Activated CD8-positive, alpha-beta memory T cell treated with anti-CD3 and anti-CD28 coated beads for 48 hours (primary cell): ENCODE measurements at regions not wholly inside any gene's neighbourhood (a gene's known extent, or its start where the extent isn't known, plus 50 kb on each side); places are given as distances from the start of the nearest gene placed in this dataset.

ENCODE experiments used
- DNase-seq, 3 experiments: peaks; one replicate each; pipeline ENCODE4 v3.0.0-alpha.2; 2020; ENCODE audit warnings: low read depth in 2 of 3, low spot score in 2 of 3

GRCh38 chr3:103600844-103601243 lies 1166.0 kb downstream of the ZPLD1 start:
- no peak for DNase-seq

- DNase-seq, result no peak
Measured at GRCh38 chr3:103601666-103602065, 1166.9 kb downstream of the ZPLD1 start.

GRCh38 chr3:103609472-103609871 lies 1174.7 kb downstream of the ZPLD1 start:
- no peak for DNase-seq

DNA sequence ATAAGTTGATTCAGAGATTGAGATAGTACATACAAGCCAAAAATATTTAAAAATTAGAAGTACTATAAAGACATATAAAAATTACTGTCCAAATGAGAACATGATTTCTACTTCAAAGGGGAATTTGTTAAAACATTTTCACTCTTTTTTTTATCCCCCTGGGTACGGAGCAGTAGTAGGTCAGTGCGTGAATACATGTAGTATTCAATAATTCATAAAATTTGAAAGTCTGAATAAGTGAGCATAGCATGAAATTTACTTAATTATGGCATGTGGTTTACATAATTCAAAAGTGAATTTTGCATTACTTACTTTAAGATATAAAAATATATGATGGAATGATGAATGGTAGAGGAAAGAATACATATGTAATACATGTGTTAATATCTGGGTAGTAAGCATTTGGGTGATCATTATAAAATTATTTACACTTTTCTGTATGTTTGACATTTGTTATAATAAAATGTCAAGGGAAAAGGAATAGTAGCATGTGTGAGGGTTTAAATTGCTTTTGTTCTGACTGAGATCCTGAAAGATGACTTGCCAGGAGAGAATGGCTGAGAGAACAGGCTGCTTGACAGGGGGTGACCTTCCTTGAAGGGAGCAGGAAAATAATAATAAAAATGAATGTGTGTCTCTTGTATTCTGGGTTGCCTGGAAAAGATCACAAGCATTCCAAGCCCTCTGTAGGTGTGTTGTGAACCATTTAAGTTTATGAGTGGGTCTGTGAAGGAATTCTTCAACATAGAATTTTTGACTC lies 1178.8 kb downstream of the ZPLD1 start:
- DNase-seq, result no peak

GRCh38 chr3:103614719-103615118 lies 1179.9 kb downstream of the ZPLD1 start:
- DNase-seq, result no peak

DNA sequence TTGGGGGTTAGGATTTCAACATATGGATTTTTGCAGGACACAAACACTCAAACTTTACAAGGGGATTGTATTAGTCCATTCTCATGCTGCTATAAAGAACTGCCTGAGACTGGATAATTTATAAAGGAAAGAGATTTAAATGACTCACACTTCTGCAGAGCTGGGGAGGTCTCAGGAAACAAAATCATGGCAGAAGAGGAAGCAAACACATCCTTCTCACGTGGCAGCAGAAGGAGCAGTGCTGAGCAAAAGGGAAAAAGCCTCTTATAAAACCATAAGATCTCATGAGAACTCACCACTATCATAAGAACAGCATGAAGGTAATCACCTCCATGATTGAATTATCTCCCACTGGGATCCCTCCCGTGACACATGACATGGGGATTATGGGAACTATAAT lies 1183.1 kb downstream of the ZPLD1 start:
- DNase-seq, result no peak

DNA sequence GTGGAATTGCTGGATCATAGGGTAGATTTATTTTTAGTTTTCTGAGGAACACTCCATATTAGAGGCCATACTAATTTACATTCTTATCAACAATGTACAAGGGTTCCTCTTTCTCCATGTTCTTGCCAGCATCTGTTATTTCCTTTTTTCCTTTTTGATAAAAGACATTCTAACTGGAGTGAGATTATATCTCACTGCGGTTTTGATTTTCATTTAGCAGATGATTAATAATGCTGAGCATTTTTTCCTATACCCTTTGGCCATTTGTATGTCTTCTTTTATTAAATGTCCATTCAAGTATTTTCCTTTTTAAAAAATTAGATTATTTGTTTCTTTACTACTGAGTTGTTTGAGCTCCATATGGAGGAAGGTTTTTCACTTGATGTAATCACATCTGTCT lies 1189.5 kb downstream of the ZPLD1 start:
- DNase-seq, result no peak

- no peak for DNase-seq
Measured at GRCh38 chr3:103629391-103629790, 1194.6 kb downstream of the ZPLD1 start.

DNA sequence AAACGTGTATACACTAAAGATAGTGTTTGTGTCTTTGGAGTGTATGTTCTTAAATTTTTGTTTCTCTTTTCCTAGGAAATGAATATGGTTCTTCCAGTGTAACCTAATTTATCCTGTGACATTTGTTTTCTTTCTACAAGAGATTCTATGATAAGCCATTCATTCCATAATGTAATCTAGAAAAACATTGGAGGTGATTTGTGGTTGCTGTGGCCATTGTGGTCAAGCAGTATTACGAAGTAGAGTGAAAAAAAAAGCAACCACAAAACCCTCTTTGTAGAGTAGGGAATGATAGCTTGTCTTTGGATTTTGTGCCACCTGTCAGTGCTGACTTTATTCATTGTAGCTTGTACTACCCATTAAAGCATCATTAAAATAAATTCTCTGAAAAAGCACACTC lies 1209.6 kb downstream of the ZPLD1 start:
- DNase-seq, result no peak

- no peak for DNase-seq
Measured at GRCh38 chr3:103653996-103654395, 1219.2 kb downstream of the ZPLD1 start.

DNA sequence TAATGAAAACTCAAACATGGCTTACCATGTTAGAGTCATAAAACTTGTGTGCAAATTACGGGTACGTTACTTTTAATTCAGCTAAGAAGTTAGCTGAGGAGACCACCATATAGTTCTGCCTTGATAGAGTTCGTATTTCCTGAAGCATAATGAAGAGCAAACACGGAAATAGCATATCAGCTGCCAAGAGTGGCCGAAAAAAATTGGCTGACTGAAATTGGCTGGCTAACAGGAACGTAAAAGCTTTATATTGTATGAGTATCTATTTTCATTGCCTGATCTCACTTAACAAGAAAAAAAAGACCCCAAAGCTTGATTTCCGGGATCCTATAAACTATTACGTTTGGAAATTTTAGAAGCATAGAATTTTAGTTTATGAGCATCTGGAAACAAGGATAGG lies 1222.9 kb downstream of the ZPLD1 start:
- DNase-seq, result no peak

DNA sequence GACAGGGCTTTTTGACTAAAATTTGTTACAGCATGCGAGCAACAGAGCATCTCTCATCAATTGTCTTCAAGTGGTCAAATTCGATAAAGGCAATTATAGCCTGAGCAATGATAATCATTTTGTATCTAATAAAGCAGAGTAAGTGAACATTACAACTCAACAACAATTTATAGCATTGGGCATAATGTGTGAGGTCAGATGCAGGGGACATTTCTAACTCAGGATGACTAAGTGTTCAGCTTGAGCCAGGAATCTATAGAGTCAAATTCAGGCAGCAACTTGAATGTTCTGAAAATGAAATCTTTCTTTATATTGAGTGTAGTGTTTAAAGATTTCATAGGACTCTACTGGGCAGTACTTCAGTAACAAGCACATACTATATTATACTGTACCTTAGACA lies 1226.0 kb downstream of the ZPLD1 start:
- DNase-seq, result no peak

DNA sequence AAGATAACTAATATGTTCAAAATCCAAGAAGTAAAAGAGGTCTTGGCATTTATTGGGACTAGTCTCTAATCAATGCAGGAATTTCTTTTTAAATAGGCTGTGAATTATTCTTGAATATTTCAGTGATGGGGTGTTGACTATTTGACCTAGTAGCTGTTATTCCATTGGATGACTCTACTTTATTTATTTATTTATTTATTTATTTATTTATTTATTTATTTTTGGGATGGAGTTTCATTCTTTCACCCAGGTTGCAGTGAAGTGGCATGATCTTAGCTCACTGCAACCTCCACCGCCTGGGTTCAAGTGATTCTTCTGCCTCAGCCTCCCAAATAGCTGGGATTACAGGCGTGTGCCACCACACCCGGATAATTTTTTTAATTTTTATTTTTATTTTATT lies 1227.8 kb downstream of the ZPLD1 start:
- DNase-seq, result no peak

GRCh38 chr3:103672346-103672745 lies 1237.5 kb downstream of the ZPLD1 start:
- no peak for DNase-seq

DNA sequence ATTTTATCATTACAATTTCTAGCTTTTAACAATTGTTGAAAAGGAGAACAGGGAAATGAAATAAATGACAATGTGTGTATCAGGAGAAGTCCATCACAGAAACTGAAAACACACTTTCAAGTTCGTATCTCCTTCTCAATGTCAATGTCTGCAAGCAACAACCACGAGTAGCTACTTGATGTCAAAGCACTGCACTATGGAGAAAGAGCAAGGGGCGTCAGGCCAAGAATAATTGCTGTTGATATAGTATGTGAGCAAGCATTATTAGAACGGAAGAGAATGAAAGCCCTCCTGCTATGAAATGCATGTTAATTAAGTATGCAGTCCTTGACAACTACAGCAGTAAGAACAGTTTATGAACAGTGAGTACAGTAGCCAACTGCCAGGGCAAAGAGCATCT lies 1250.1 kb downstream of the ZPLD1 start:
- no peak for DNase-seq

- DNase-seq, result no peak
Measured at GRCh38 chr3:103685939-103686338, 1251.1 kb downstream of the ZPLD1 start.

DNA sequence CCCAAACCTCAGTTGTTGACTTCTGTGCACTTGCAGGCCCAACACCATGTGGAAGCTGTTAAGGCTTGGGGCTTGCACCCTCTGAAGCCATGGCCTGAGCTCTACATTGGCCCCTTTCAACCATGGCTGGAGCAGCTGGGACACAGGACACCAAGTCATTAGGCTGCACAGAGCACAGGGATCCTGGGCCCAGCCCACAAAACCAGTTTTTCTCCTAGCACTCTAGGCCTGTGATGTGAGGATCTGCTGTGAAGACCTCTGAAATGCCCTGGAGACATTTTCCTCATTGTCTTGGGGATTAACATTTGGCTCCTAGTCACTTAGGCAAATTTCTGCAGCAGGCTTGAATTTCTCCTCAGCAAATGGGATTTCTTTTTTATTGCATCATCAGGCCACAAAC lies 1255.7 kb downstream of the ZPLD1 start:
- no peak for DNase-seq

DNA sequence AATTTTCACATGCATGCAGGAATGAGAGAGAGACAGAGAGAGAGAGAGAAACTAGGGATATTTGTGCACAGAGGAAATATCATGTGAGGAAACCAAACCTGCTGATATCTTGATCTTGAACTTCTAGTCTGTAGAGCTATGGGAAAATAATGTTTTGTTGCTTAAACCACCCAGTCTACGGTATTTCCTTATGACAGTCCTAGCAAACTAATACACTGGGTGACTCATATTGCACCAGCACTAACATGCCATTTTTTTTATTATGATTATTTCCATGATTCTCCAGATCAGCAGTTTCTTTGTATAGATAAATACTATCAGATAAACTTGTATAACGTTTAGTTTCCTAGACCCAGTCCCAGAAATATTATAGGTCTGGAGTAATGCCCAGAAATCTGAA lies 1259.0 kb downstream of the ZPLD1 start:
- no peak for DNase-seq

- DNase-seq, result no peak
Measured at GRCh38 chr3:103698646-103699045, 1263.8 kb downstream of the ZPLD1 start.

GRCh38 chr3:103699228-103699627 lies 1264.4 kb downstream of the ZPLD1 start:
- DNase-seq, result no peak

GRCh38 chr3:103705641-103706040 lies 1270.8 kb downstream of the ZPLD1 start:
- no peak for DNase-seq

DNA sequence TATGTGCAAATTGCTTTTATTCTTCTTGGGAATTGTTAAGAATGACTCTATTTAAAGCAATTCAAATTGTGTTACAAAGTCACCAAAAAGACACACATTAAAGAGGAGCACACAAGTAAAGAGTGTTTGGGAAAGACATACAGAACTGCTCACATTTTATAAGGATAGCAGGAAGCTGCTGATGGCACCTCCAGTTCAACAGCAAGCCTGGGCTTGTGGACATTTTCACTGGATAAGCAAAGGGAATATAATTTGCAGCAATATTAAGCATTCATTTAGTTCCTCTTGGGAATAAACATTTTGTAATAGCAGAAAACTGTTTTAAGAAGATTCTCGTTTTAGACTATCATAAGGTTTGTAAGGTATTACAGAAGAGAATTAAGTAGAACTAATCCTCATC lies 1271.9 kb downstream of the ZPLD1 start:
- DNase-seq, result no peak

DNA sequence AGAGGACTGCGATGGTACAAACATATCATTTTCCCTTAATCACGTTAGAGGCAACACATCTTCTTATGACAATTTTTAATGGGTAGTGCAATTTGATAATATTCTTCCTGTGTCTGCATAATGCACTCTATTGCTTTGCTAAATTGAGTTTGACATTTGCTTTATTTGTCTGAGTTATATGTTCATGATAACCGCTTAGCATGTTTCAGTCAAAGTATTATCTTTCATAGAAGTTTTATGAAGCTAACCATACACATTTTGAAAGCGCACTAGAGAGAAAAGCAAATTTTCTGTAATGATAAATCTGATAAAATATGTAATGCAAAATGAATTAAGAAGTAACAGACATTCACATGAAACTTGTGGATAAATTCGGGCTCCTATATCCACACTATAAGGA lies 1276.9 kb downstream of the ZPLD1 start:
- no peak for DNase-seq
